Breast epithelium (tissue), 4 donors: ENCODE measurements at regions not wholly inside any gene's neighbourhood (a gene's known extent, or its start where the extent isn't known, plus 50 kb on each side); places are given as distances from the start of the nearest gene placed in this dataset.
A peak's percentile ranks its signal among the peaks of the same experiment; 100 is the strongest.

Experiments
- DNase-seq, 2 donors: peaks; one replicate each; pipeline ENCODE4 v3.0.0-alpha.2; 2019; ENCODE audit warnings: low spot score in 2 of 2
- H3K27ac ChIP-seq, 2 donors: fragments of 200-600 bp; sonication (generic) in 1 of 2; one replicate each; pipeline ENCODE4 v1.5.1; 2016 to 2019; ENCODE audit warnings: mild to moderate bottlenecking in 1 of 2
- H3K27me3 ChIP-seq, 2 donors: fragments of 200-600 bp; sonication (generic) in 1 of 2; one replicate each; pipeline versions ENCODE4 v1.5.1 to v1.6.0; 2017 to 2019; ENCODE audit warnings: control low read depth in 1 of 2, mild to moderate bottlenecking in 1 of 2
- H3K36me3 ChIP-seq: fragments of 200-600 bp; one replicate; pipeline ENCODE4 v1.5.1; 2019
- H3K4me1 ChIP-seq, 2 donors: fragments of 200-600 bp; sonication (generic); one replicate each; pipeline ENCODE4 v1.5.1; 2016 to 2019; ENCODE audit warnings: control low read depth in 1 of 2
- H3K4me3 ChIP-seq, 3 donors: fragments of 200-600 bp; sonication (generic); 1 replicate in 2 of 3; 2 replicates in 1 of 3; pipeline ENCODE4 v1.5.1; 2016 to 2019; ENCODE audit warnings: mild to moderate bottlenecking in 3 of 3, moderate library complexity in 2 of 3
- H3K9me3 ChIP-seq, 2 donors: fragments of 200-600 bp; sonication (generic) in 1 of 2; one replicate each; pipeline ENCODE4 v1.5.1; 2016 to 2019; ENCODE audit warnings: control low read depth in 1 of 2
- POLR2A ChIP-seq: fragments of 450-650 bp; IDR thresholded peaks from one replicate; pipeline ENCODE4 v1.6.1; 2016; ENCODE audit warnings: antibody characterized with exemption, mild to moderate bottlenecking, moderate library complexity
- POLR2AphosphoS5 ChIP-seq, 3 donors: sonication (generic); formaldehyde crosslinking; IDR thresholded peaks; one replicate each; pipeline ENCODE4 v1.6.1; 2017; ENCODE audit warnings: antibody characterized with exemption in 3 of 3
- intact Hi-C: fragments of 100-400 bp; cut with DNase I; formaldehyde crosslinking; loops from one replicate; pipeline ENCODE4 v1.15.1; 2023; ENCODE audit warnings: low total_unique reads
- TF ChIP-seq, protein P1 (sequence below), 3 donors: fragments of 450-650 bp; IDR thresholded peaks; one replicate each; pipeline ENCODE4 v1.5.1; 2016 to 2017; ENCODE audit warnings: antibody characterized with exemption in 3 of 3, mild to moderate bottlenecking in 3 of 3, moderate library complexity in 3 of 3

DNA sequence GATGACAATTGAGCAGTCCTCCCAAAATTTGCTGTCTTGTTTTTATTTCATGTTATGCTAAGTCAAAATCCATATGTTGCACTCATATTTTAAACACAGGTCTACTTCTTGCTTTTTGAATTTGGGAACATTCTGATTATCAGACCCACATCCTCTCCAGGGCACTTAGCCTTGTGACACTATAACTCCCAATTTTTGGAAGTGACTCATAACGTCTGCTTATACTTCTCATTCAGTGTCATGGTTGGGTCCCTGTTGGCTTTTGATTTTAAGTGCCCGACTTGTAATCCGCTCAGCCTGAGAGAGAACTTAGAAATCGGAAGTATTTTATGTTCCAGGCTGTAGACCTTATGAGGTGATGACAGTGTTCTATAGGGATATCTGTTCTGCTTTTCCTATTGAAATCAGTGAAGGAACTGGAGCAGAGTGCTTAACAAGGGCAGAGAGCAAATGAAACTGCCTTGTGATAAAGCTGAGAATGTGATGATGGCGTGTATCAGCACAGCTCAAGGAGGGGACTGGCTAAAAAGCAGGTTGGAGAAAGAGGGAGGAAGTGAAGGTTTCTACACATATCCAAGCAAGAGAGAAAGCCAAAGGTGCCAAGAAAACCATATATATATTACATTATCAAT lies 136.0 kb downstream of the HLX start:
- Histone ChIP-seq H3K27ac (no peak overlapping the region), H3K27me3 (no peaks in the 10 kb centered on the region), H3K36me3 (no peaks in the 10 kb centered on the region), H3K4me1 (no peaks in the 10 kb centered on the region), H3K4me3 (no peak overlapping the region), H3K9me3 (no peaks in the 10 kb centered on the region)
- no peak for DNase-seq
- intact Hi-C loops, result no loop called here
- TF ChIP-seq, protein P1, sequence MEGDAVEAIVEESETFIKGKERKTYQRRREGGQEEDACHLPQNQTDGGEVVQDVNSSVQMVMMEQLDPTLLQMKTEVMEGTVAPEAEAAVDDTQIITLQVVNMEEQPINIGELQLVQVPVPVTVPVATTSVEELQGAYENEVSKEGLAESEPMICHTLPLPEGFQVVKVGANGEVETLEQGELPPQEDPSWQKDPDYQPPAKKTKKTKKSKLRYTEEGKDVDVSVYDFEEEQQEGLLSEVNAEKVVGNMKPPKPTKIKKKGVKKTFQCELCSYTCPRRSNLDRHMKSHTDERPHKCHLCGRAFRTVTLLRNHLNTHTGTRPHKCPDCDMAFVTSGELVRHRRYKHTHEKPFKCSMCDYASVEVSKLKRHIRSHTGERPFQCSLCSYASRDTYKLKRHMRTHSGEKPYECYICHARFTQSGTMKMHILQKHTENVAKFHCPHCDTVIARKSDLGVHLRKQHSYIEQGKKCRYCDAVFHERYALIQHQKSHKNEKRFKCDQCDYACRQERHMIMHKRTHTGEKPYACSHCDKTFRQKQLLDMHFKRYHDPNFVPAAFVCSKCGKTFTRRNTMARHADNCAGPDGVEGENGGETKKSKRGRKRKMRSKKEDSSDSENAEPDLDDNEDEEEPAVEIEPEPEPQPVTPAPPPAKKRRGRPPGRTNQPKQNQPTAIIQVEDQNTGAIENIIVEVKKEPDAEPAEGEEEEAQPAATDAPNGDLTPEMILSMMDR (IDR thresholded peaks at IDR 0.05), result no peak
- TF ChIP-seq POLR2A, result no peak
- no peak for TF ChIP-seq POLR2AphosphoS5 (IDR thresholded peaks at IDR 0.05)

DNA sequence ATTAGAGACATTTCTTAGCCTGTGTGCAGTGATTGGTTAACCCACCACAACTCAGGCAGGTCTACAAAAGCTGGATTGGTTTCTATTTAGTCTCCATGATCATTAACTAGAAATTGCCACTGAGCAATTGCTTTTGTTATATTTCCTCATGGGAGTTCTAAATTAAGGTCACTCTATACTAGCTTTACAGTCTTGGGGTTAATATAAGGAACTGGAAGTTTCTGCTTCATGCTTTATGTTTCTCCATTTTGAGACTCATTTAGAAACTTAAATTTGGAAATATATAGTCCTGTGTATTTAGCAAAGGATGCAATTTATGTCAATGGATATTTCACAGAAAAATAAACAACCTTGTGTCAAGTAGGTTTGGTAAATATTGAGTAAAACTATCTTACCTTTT lies 137.5 kb downstream of the HLX start:
- no peak overlapping the region for H3K4me3 ChIP-seq
- intact Hi-C loops, result no loop called here
- TF ChIP-seq POLR2A, result no peak
- TF ChIP-seq POLR2AphosphoS5 (IDR thresholded peaks at IDR 0.05), result no peak
- TF ChIP-seq, protein P1 (IDR thresholded peaks at IDR 0.05), result no peak

GRCh38 chr1:221018414-221018813 lies 139.2 kb downstream of the HLX start:
- intact Hi-C loops, result no loop called here
- no peak for TF ChIP-seq POLR2AphosphoS5 (IDR thresholded peaks at IDR 0.05)
- TF ChIP-seq POLR2A, result no peak
- TF ChIP-seq, protein P1 (IDR thresholded peaks at IDR 0.05), result no peak
- no peak for DNase-seq

More for the DNA sequence above, 137.5 kb downstream of the HLX start:
- no peak for DNase-seq
- Histone ChIP-seq H3K27ac (no peak overlapping the region), H3K27me3 (no peaks in the 10 kb centered on the region), H3K36me3 (no peaks in the 10 kb centered on the region), H3K9me3 (no peaks in the 10 kb centered on the region), H3K4me1 (no peaks in the 10 kb centered on the region)

GRCh38 chr1:221022331-221022730 lies 143.1 kb downstream of the HLX start:
- no peak overlapping the region for H3K27ac ChIP-seq
- no peaks in the 10 kb centered on the region for H3K36me3 ChIP-seq
- peak in 1 of 2 donors; percentile 56 for DNase-seq
- H3K9me3 ChIP-seq, result no peaks in the 10 kb centered on the region
- no peaks in the 10 kb centered on the region for H3K27me3 ChIP-seq
- H3K4me1 ChIP-seq, result no peaks in the 10 kb centered on the region
- TF ChIP-seq POLR2AphosphoS5 (IDR thresholded peaks at IDR 0.05) (no peak), POLR2A (no peak)
- H3K4me3 ChIP-seq, result no peak overlapping the region
- intact Hi-C loops, result no loop called here

More at GRCh38 chr1:221018414-221018813, 139.2 kb downstream of the HLX start:
- no peak overlapping the region for H3K4me3 ChIP-seq
- H3K27ac ChIP-seq, result no peak overlapping the region
- H3K36me3 ChIP-seq, result no peaks in the 10 kb centered on the region
- no peaks in the 10 kb centered on the region for H3K27me3 ChIP-seq
- no peaks in the 10 kb centered on the region for H3K4me1 ChIP-seq
- H3K9me3 ChIP-seq, result no peaks in the 10 kb centered on the region

- no peaks in the 10 kb centered on the region for H3K27me3 ChIP-seq
- no peak for DNase-seq
- H3K9me3 ChIP-seq, result no peaks in the 10 kb centered on the region
- intact Hi-C loops, result no loop called here
- TF ChIP-seq POLR2A, result no peak
- TF ChIP-seq, protein P1 (IDR thresholded peaks at IDR 0.05), result no peak
- no peak for TF ChIP-seq POLR2AphosphoS5 (IDR thresholded peaks at IDR 0.05)
- H3K4me3 ChIP-seq, result no peak overlapping the region
- H3K36me3 ChIP-seq, result no peaks in the 10 kb centered on the region
- H3K4me1 ChIP-seq, result no peaks in the 10 kb centered on the region
- no peak overlapping the region for H3K27ac ChIP-seq
These were observed 144.2 kb downstream of the HLX start for GRCh38 chr1:221023482-221023881.
